ENCODE measurements at regions not wholly inside any gene's neighbourhood (a gene's known extent, or its start where the extent isn't known, plus 50 kb on each side); places are given as distances from the start of the nearest gene placed in this dataset.
"Not testable (repeated sequence)": the region's sequence is repeated elsewhere in the genome, so short reads cannot be mapped to it uniquely, and the experiment has no call there.

DNA sequence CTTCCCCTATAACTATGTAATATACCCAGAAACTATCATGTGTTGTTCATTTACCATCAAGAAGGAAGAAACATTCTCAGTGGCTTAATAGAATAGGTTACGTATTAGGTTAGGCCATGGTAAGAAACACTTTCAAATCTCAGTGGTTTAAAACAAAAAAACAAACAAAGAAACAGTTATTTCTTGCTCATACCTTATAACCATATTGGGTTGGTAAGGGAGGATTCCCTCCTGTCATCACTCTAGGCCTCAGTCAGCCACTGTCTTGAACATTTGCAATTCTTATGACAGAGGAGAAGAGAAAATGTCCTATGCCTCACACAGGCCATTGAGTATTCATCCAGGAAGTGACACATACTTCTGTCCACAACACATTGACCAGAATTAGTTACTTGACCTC lies 727.7 kb upstream of the NECTIN3 start:
- H3K9me3 ChIP-seq (ENCODE audit: low read depth, low read length), result no peaks in the 10 kb centered on the region
- no peak for TF ChIP-seq EZH2 (IDR thresholded peaks at IDR 0.05)
- TF ChIP-seq POLR2AphosphoS5 (IDR thresholded peaks at IDR 0.05; ENCODE audit: borderline replicate concordance, low read depth, low read length), result no peak
- no peak overlapping the region for H3K27ac ChIP-seq
- no peaks in the 10 kb centered on the region for H3K36me3 ChIP-seq (ENCODE audit: insufficient read depth, low read length)
- no peak overlapping the region for H3K4me3 ChIP-seq
- no peak overlapping the region for H3K9ac ChIP-seq (ENCODE audit: insufficient read length)
- no peak for DNase-seq (ENCODE audit: low read depth, low spot score)

DNA sequence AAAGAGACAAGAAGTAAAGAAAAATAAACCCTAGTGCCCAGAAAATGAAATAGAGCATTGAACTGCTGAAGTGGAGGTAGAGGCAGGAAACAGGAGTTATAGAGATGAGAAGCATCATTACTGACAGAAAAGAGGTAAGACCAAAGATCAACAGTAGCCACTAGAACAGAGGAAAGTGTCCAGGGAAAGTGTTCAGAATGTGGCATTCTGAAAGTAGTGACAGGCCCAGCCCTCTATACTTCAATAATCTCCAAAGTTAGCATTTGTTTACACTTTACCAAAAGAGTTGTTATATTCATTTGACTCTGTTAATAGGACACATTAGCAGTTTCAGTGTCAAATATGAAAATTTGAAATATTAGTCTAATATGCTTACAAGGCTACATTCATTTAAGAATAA lies 727.1 kb upstream of the NECTIN3 start:
- no peak overlapping the region for H3K4me3 ChIP-seq
- no peak for DNase-seq (ENCODE audit: low read depth, low spot score)

DNA sequence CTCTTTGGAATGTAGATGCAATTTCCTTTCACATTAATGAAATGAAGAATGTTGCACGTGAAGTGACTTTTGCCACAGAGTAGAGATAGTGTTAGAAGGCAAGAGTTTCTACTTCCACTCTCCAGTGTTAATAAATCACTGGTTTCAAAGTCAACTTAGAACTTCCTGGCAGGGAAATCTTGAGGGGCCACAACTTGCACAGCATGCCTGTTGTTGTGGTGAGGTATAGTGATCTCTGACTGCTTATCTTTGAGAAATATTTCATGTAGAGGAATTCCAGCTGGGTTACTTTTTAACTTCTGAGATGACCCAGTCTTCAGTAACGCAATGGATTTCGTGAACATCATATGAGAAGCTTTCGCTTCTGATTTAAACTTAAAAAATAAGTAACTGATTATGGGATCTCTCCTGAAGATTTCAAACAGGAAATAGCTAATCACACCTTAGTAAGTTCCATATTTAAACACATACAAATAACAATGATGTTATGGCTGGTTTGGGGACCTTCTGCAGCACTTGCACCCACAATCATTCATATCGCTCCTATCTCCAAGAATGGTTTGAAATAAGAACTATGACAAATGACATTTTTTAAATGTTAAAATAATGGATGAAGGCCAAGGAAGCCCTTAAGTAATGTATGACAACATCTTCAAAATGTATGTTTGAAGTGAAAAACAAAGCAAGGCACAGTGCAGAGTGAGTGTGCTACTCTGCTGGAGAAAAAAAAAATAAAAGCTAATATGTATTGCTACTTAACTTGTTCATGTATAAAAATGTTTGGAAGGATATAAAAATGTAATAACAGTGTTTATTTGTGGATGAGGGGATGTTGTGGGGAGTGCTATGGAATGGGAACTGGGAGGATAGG lies 726.5 kb upstream of the NECTIN3 start:
- Histone ChIP-seq H3K9me3 (ENCODE audit: low read depth, low read length) (no peaks in the 10 kb centered on the region), H3K27ac (peak overlapping the region; percentile 36; the same call in 1 of the 2 replicates)
- TF ChIP-seq FOXP2 (optimal IDR thresholded peaks at IDR 0.05; ENCODE audit: control extremely low read depth, extremely low read length, insufficient read depth), result no peak
- TF ChIP-seq POLR2AphosphoS5 (IDR thresholded peaks at IDR 0.05; ENCODE audit: borderline replicate concordance, low read depth, low read length), result no peak
- no peak for TF ChIP-seq EZH2 (IDR thresholded peaks at IDR 0.05)

More for the DNA sequence above, 727.1 kb upstream of the NECTIN3 start:
- H3K36me3 ChIP-seq (ENCODE audit: insufficient read depth, low read length), result no peaks in the 10 kb centered on the region
- no peak overlapping the region for H3K27ac ChIP-seq
- no peak for TF ChIP-seq POLR2AphosphoS5 (IDR thresholded peaks at IDR 0.05; ENCODE audit: borderline replicate concordance, low read depth, low read length)
- no peak for TF ChIP-seq EZH2 (IDR thresholded peaks at IDR 0.05)
- TF ChIP-seq FOXP2 (optimal IDR thresholded peaks at IDR 0.05; ENCODE audit: control extremely low read depth, extremely low read length, insufficient read depth), result no peak
- no peaks in the 10 kb centered on the region for H3K9me3 ChIP-seq (ENCODE audit: low read depth, low read length)
- no peak overlapping the region for H3K9ac ChIP-seq (ENCODE audit: insufficient read length)

DNA sequence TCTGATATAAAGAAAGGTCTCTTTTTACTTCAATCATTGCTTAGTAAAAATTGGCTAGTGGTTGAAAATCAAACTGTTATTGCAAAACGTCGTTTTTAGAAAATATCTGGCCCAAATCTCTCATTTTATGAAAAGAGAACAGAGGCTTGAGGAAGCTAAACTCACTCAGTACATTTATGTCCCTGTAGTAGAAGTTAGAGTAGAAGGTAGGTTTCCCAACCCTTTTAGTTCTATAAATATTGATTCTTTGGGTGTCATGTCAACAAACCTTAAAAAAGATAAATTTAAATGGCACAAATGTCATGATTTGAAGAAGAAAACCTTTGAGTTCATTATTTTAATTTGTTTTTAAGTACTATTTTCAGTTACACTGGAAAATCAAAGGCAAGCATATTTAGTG lies 722.3 kb upstream of the NECTIN3 start:
- Histone ChIP-seq H3K9me3 (ENCODE audit: low read depth, low read length) (no peaks in the 10 kb centered on the region), H3K4me3 (no peak overlapping the region), H3K9ac (ENCODE audit: insufficient read length) (no peak overlapping the region), H3K27ac (no peak overlapping the region), H3K36me3 (ENCODE audit: insufficient read depth, low read length) (no peaks in the 10 kb centered on the region)
- no peak for DNase-seq (ENCODE audit: low read depth, low spot score)
- TF ChIP-seq POLR2AphosphoS5 (IDR thresholded peaks at IDR 0.05; ENCODE audit: borderline replicate concordance, low read depth, low read length) (no peak), FOXP2 (optimal IDR thresholded peaks at IDR 0.05; ENCODE audit: control extremely low read depth, extremely low read length, insufficient read depth) (no peak), EZH2 (IDR thresholded peaks at IDR 0.05) (no peak)

More for the DNA sequence above, 726.5 kb upstream of the NECTIN3 start:
- Histone ChIP-seq H3K9ac (ENCODE audit: insufficient read length) (no peak overlapping the region), H3K4me3 (no peak overlapping the region), H3K36me3 (ENCODE audit: insufficient read depth, low read length) (no peaks in the 10 kb centered on the region)
- DNase-seq (ENCODE audit: low read depth, low spot score), result no peak

DNA sequence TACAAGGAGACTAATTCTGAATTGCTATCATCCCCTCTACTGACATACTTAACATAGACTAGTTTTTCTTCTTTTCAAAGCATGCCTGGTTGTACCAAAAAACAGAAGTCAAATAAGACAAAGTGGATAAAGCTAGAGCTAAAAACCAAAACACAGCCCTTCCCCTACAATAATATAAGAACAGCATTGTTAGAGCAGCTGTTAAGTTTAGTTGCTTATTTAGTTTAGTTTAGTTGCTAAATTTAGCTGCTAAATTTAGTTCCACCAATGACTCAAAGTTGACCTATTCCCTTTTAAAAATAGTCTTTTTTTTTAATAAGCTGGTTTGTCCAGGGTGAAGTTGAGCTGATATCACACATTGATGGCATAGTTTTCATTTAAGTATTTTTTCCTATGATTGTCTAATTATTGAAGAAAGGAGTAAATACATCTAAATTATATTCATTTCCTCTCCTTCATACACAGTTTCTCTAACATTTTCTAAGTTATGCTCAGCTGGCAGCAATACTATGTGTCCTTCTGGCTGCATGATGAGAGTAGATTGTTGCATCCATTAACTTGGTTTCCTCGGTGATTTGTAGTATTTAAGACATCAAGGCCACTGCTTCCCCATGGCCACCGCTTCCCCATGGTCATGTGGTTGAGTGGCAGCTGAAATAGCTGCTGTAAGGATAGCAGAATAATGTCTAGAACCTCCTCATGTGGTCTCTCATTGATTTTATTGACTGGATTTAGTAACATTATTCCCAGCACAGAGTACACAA lies 718.6 kb upstream of the NECTIN3 start:
- H3K9ac ChIP-seq (ENCODE audit: insufficient read length), result no peak overlapping the region
- TF ChIP-seq EZH2 (IDR thresholded peaks at IDR 0.05), result no peak
- TF ChIP-seq POLR2AphosphoS5 (IDR thresholded peaks at IDR 0.05; ENCODE audit: borderline replicate concordance, low read depth, low read length), result no peak
- TF ChIP-seq FOXP2 (optimal IDR thresholded peaks at IDR 0.05; ENCODE audit: control extremely low read depth, extremely low read length, insufficient read depth), result no peak
- no peaks in the 10 kb centered on the region for H3K36me3 ChIP-seq (ENCODE audit: insufficient read depth, low read length)
- no peak overlapping the region for H3K4me3 ChIP-seq
- DNase-seq (ENCODE audit: low read depth, low spot score), result no peak
- H3K9me3 ChIP-seq (ENCODE audit: low read depth, low read length), result no peaks in the 10 kb centered on the region
- H3K27ac ChIP-seq, result no peak overlapping the region

DNA sequence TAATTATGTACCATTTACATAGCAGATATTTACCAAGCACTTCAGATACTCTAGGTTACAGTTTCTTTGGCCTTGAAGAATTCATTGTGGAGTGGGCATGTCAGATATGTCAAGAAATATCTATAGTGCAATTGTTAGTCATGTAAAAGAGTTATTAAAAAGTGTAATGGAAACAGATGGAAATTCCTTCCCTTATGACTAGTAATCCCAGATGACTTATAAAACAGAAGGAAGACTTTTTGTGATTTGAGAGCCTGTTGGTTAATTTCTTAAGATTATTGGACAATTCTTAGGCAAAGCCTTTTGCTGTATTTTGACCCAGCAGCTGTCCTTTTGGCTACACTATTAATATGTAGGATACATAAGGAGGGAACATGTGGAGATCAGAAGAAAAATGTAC lies 708.9 kb upstream of the NECTIN3 start:
- Histone ChIP-seq H3K36me3 (ENCODE audit: insufficient read depth, low read length) (no peaks in the 10 kb centered on the region), H3K9ac (ENCODE audit: insufficient read length) (no peak overlapping the region), H3K27ac (no peak overlapping the region), H3K4me3 (no peak overlapping the region), H3K9me3 (ENCODE audit: low read depth, low read length) (no peaks in the 10 kb centered on the region)
- no peak for TF ChIP-seq EZH2 (IDR thresholded peaks at IDR 0.05)
- no peak for TF ChIP-seq FOXP2 (optimal IDR thresholded peaks at IDR 0.05; ENCODE audit: control extremely low read depth, extremely low read length, insufficient read depth)
- TF ChIP-seq POLR2AphosphoS5 (IDR thresholded peaks at IDR 0.05; ENCODE audit: borderline replicate concordance, low read depth, low read length), result no peak
- no peak for DNase-seq (ENCODE audit: low read depth, low spot score)

DNA sequence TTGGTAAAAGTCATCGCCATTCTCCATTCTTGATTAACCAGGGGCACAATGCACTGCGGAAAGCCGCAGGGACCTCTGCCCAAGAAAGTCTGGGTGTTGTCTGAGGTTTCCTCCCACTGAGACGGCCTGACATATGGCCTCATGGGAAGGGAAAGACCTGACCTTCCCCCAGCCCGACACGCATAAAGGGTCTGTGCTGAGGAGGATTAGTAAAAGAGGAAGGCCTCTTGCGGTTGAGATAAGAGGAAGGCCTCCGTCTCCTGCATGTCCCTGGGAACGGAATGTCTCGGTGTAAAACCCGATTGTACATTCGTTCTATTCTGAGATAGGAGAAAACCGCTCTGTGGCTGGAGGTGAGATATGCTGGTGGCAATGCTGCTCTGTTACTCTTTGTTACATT lies 704.3 kb upstream of the NECTIN3 start:
- H3K4me3 ChIP-seq; DNase-seq (ENCODE audit: low read depth, low spot score); H3K9me3 ChIP-seq (ENCODE audit: low read depth, low read length); H3K27ac ChIP-seq; H3K9ac ChIP-seq (ENCODE audit: insufficient read length); H3K36me3 ChIP-seq (ENCODE audit: insufficient read depth, low read length): not testable (repeated sequence)

DNA sequence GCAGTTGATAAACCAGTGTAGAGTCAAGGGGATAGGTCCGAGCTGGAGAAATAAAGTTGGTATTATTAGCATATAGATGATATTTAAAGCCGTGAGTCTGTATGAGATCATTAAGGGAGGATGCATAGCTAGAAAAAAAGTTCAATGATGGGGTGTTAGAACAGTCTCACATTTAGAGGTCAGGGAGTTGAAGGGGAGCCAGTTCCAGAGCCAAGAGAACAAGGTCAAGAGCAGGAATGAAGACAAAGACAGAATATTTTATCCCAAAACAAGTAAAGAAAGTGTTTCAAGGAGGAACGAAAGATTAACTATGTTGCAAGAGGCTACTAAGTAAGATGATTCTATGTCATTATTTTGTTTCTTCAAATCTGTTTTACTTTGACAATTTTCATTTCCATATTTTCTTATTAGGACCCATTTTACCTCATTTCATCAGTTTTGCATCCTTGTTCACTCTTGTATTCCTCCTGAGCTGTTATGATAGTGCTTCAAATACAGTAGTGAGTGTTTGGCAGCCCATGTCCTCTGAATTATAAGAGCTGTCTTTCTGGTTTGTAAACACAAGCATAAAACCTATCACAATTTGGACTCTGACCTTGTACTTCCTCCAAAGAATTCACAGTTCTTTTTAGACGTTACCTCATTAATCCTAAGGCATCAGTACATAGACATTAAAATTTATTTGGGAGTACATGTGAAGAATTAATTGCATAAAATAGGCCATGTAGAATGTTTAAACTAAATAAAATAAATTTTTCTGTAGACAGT lies 695.7 kb upstream of the NECTIN3 start:
- no peak for DNase-seq (ENCODE audit: low read depth, low spot score)
- Histone ChIP-seq H3K27ac (no peak overlapping the region), H3K36me3 (ENCODE audit: insufficient read depth, low read length) (no peaks in the 10 kb centered on the region), H3K4me3 (no peak overlapping the region), H3K9ac (ENCODE audit: insufficient read length) (no peak overlapping the region), H3K9me3 (ENCODE audit: low read depth, low read length) (no peaks in the 10 kb centered on the region)
- TF ChIP-seq EZH2 (IDR thresholded peaks at IDR 0.05) (no peak), FOXP2 (optimal IDR thresholded peaks at IDR 0.05; ENCODE audit: control extremely low read depth, extremely low read length, insufficient read depth) (no peak), POLR2AphosphoS5 (IDR thresholded peaks at IDR 0.05; ENCODE audit: borderline replicate concordance, low read depth, low read length) (no peak)

All from SK-N-MC (cell line).